Gastrocnemius medialis (tissue), 4 donors: ENCODE measurements at regions not wholly inside any gene's neighbourhood (a gene's known extent, or its start where the extent isn't known, plus 50 kb on each side); places are given as distances from the start of the nearest gene placed in this dataset.

Experiments
- POLR2A ChIP-seq, 2 donors: fragments of 450-650 bp; IDR thresholded peaks; one replicate each; pipeline ENCODE4 v1.6.1; 2017; ENCODE audit warnings: antibody characterized with exemption in 2 of 2, mild to moderate bottlenecking in 2 of 2, moderate library complexity in 2 of 2
- TF ChIP-seq, protein P1 (sequence below), 5 experiments: fragments of 450-650 bp in 3 of 5; fragments of 200-600 bp in 2 of 5; sonication (generic) in 2 of 5; IDR thresholded peaks in 4 of 5; conservative IDR thresholded peaks in 1 of 5; 1 replicate in 4 of 5; 2 replicates in 1 of 5; pipeline ENCODE4 v1.5.1; 2016 to 2019; ENCODE audit warnings: antibody characterized with exemption in 5 of 5, mild to moderate bottlenecking in 3 of 5, moderate library complexity in 3 of 5

GRCh38 chr7:34501156-34501555 lies 156.9 kb upstream of the NPSR1 start:
- TF ChIP-seq, protein P1, sequence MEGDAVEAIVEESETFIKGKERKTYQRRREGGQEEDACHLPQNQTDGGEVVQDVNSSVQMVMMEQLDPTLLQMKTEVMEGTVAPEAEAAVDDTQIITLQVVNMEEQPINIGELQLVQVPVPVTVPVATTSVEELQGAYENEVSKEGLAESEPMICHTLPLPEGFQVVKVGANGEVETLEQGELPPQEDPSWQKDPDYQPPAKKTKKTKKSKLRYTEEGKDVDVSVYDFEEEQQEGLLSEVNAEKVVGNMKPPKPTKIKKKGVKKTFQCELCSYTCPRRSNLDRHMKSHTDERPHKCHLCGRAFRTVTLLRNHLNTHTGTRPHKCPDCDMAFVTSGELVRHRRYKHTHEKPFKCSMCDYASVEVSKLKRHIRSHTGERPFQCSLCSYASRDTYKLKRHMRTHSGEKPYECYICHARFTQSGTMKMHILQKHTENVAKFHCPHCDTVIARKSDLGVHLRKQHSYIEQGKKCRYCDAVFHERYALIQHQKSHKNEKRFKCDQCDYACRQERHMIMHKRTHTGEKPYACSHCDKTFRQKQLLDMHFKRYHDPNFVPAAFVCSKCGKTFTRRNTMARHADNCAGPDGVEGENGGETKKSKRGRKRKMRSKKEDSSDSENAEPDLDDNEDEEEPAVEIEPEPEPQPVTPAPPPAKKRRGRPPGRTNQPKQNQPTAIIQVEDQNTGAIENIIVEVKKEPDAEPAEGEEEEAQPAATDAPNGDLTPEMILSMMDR (IDR thresholded peaks at IDR 0.05 in 4 of 5, conservative IDR thresholded peaks at IDR 0.05 in 1 of 5), result no peak
- no peak for TF ChIP-seq POLR2A (IDR thresholded peaks at IDR 0.05)
